K562 (cell line): ENCODE measurements at regions not wholly inside any gene's neighbourhood (a gene's known extent, or its start where the extent isn't known, plus 50 kb on each side); places are given as distances from the start of the nearest gene placed in this dataset.

ENCODE experiments used
- ATAC-seq: fragments of 200-7000 bp; cut with Tn5 transposase; 3 replicates; pipeline ENCODE4 v1.9.1; 2020; ENCODE audit warnings: moderate library complexity
- BruUV-seq: library from RNA; stranded (reverse); fragments of 400-500 nt; replicated peaks from 2 replicates; lab custom pipeline; 2021; lab: Mats Ljungman, UMichigan
- CTCF ChIA-PET: fragments of 300-600 bp; formaldehyde crosslinking; extraction: SDS; loops from one replicate; lab custom pipeline; 2021; ENCODE audit warnings: low intra/inter-chr PET ratio; lab: Yijun Ruan, JAX
- POLR2A ChIA-PET: fragments of 300-600, 350-650 bp; sonication (Branson Sonifier 250); formaldehyde crosslinking; extraction: SDS; loops from one replicate; lab custom pipeline; 2021; ENCODE audit warnings: antibody characterized with exemption, inconsistent platforms; lab: Yijun Ruan, JAX
- DNase-seq, 4 experiments: peaks; one replicate each; pipeline versions ENCODE4 v3.0.0 to v3.0.0-alpha.2; 2011 to 2018; ENCODE audit warnings: low spot score in 3 of 4, mixed read lengths in 3 of 4; ENCODE audit errors: extremely low read depth in 1 of 4
- FAIRE-seq: peaks from 2 replicates; lab custom pipeline; 2011; peaks lifted over from hg19 to GRCh38; lab: Jason Lieb, UNC
- H2AFZ ChIP-seq: 2 replicates; pipeline ENCODE4 v1.6.0; 2011; ENCODE audit warnings: low read depth, low read length, control low read depth, inconsistent platforms
- H3K27ac ChIP-seq: fragments of 200-600 bp; 3 replicates; pipeline ENCODE4 v1.8.0; 2011; ENCODE audit warnings: low read depth, mild to moderate bottlenecking, control low read depth, inconsistent platforms, low read length, moderate library complexity, mixed read lengths; ENCODE audit errors: extremely low read depth
- H3K27me3 ChIP-seq, 2 experiments: fragments of 300-600 bp in 1 of 2; 2 replicates in 1 of 2; 3 replicates in 1 of 2; pipeline versions ENCODE4 v1.6.0 to v1.8.0; 2011; ENCODE audit warnings: inconsistent platforms in 2 of 2, low read length in 2 of 2, mild to moderate bottlenecking in 1 of 2, mixed read lengths in 1 of 2, moderate library complexity in 1 of 2; ENCODE audit not compliant: control insufficient read depth in 2 of 2, insufficient read depth in 2 of 2
- H3K36me3 ChIP-seq: fragments of 300-600 bp; 3 replicates; pipeline ENCODE4 v1.8.0; 2011; ENCODE audit warnings: mild to moderate bottlenecking, low read length, inconsistent platforms; ENCODE audit not compliant: control insufficient read depth, insufficient read depth
- H3K4me1 ChIP-seq, 2 experiments: fragments of 200-600 bp in 1 of 2; replicated peaks in 1 of 2; 2 replicates in 1 of 2; 3 replicates in 1 of 2; pipeline versions ENCODE4 v1.5.1 to v1.8.0; 2011; ENCODE audit warnings: inconsistent platforms in 2 of 2, low read length in 2 of 2, mild to moderate bottlenecking in 1 of 2, mixed read lengths in 1 of 2, moderate library complexity in 1 of 2; ENCODE audit not compliant: control insufficient read depth in 2 of 2, insufficient read depth in 2 of 2
- H3K4me2 ChIP-seq: 2 replicates; pipeline ENCODE4 v1.6.1; 2011; ENCODE audit warnings: low read length, control low read depth, inconsistent platforms, mixed read lengths; ENCODE audit not compliant: insufficient read depth
- H3K4me3 ChIP-seq: fragments of 200-600 bp; sonication (generic), shearing (Covaris generic); 2 replicates; pipeline ENCODE4 v1.5.1; 2016; ENCODE audit warnings: control low read depth, inconsistent platforms
- H3K79me2 ChIP-seq: fragments of 200-600 bp; 3 replicates; pipeline ENCODE4 v1.8.0; 2011; ENCODE audit warnings: low read length, inconsistent platforms; ENCODE audit not compliant: control insufficient read depth, insufficient read depth
- H3K9ac ChIP-seq, 2 experiments: 2 replicates each; pipeline versions ENCODE4 v1.6.0 to v1.6.1; 2011; ENCODE audit warnings: low read depth in 2 of 2, low read length in 2 of 2, control low read depth in 1 of 2, inconsistent platforms in 1 of 2, mild to moderate bottlenecking in 1 of 2, mixed read lengths in 1 of 2; ENCODE audit not compliant: insufficient read depth in 1 of 2
- H3K9me1 ChIP-seq: one replicate; pipeline ENCODE4 v1.6.0; 2011; ENCODE audit warnings: inconsistent platforms, mild to moderate bottlenecking, low read length, moderate library complexity; ENCODE audit not compliant: control insufficient read depth, insufficient read depth
- H3K9me3 ChIP-seq: replicated peaks from 2 replicates; pipeline ENCODE4 v1.5.1; 2011; ENCODE audit warnings: low read depth, low read length, inconsistent platforms; ENCODE audit not compliant: control insufficient read depth, insufficient read depth
- H4K20me1 ChIP-seq: replicated peaks from 2 replicates; pipeline ENCODE4 v1.6.1; 2011; ENCODE audit warnings: low read length, inconsistent platforms, mixed read lengths; ENCODE audit not compliant: control insufficient read depth, insufficient read depth
- DACH1 ChIP-seq: fragments of 450-650 bp; IDR thresholded peaks from 2 replicates; pipeline ENCODE4 v1.6.1; 2018; ENCODE audit not compliant: partially characterized antibody
- ELK3 ChIP-seq: fragments of 450-650 bp; formaldehyde crosslinking; IDR thresholded peaks from 2 replicates; pipeline ENCODE4 v1.4.0; 2020; ENCODE audit warnings: mild to moderate bottlenecking
- HIVEP1 ChIP-seq: fragments of 250-450 bp; sonication (Bioruptor Pico); IDR thresholded peaks from 2 replicates; pipeline ENCODE4 v1.4.0; 2020; ENCODE audit warnings: mild to moderate bottlenecking
- IRF1 ChIP-seq: sonication (generic); formaldehyde crosslinking; IDR thresholded peaks from 2 replicates; pipeline ENCODE4 v1.8.0; 2022; ENCODE audit warnings: missing genetic modification reagents, mild to moderate bottlenecking, borderline replicate concordance
- MYBL2 ChIP-seq, 2 experiments: fragments of 450-650 bp in 1 of 2; sonication (generic) in 1 of 2; formaldehyde crosslinking in 1 of 2; IDR thresholded peaks; 2 replicates each; pipeline versions ENCODE4 v1.6.1 to v1.8.1; 2017 to 2022; ENCODE audit warnings: borderline replicate concordance in 1 of 2, inconsistent platforms in 1 of 2, low read depth in 1 of 2, mild to moderate bottlenecking in 1 of 2, missing genetic modification reagents in 1 of 2, moderate library complexity in 1 of 2
- ZFP36 ChIP-seq: fragments of 150-350 bp; IDR thresholded peaks from 2 replicates; pipeline ENCODE4 v1.6.1; 2018; ENCODE audit warnings: low read length, low read depth; ENCODE audit not compliant: partially characterized antibody
- WGBS: fragments of 100-300 bp; shearing (Covaris generic); methylation state at CpG from one replicate; pipeline ENCODE4 v1.1.6; 2016; ENCODE audit warnings: low coverage, mixed read lengths; ENCODE audit not compliant: insufficient coverage; ENCODE audit errors: missing lambda C conversion rate; 5-methylcytosine and 5-hydroxymethylcytosine counted together
- in situ Hi-C: fragments of 300-500 bp; cut with MboI; formaldehyde crosslinking; loops from 4 replicates; pipeline ENCODE4 v1.15.0; 2018; ENCODE audit warnings: inconsistent platforms, mixed read lengths
- intact Hi-C: fragments of 100-400 bp; cut with micrococcal nuclease; formaldehyde crosslinking; loops from 2 replicates; pipeline ENCODE4 v1.14.2; 2022
- TF ChIP-seq, protein P1 (sequence below), 2 experiments: fragments of 450-650 bp; conservative IDR thresholded peaks; 2 replicates each; pipeline ENCODE4 v1.6.1; 2017; ENCODE audit warnings: mild to moderate bottlenecking in 2 of 2, moderate library complexity in 2 of 2

DNA sequence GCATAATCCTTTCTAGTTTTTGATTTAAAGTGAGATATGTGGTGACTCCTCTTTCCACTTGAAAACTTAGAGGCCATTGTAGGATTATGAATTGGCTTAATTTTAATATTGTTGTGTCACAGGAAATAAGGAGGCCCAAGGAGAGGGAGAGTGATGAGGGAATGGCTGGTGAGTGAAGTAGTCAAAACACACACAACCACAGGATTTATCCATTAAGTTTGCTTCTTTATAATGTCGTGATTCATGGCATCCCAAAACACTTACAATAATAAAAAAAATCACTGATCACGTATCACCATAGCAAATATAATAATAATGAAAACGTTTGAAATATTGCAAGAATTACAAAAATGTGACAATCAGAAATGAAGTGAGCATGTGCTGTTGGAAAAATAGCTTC is 1215.5 kb upstream of the LRRTM3 start:
- ATAC-seq: no peak
- no peak for FAIRE-seq

More for the DNA sequence above, 1215.5 kb upstream of the LRRTM3 start:
- Histone ChIP-seq H3K9me3 (no peaks in the 10 kb centered on the region), H2AFZ (no peak overlapping the region), H3K4me2 (no peak overlapping the region), H3K9ac (no peak overlapping the region), H3K79me2 (no peaks in the 10 kb centered on the region), H3K9me1 (no peaks in the 10 kb centered on the region), H3K4me3 (no peak overlapping the region), H3K27ac (no peak overlapping the region), H4K20me1 (no peaks in the 10 kb centered on the region), H3K4me1 (no peaks in the 10 kb centered on the region), H3K36me3 (no peaks in the 10 kb centered on the region), H3K27me3 (no peaks in the 10 kb centered on the region)
- no TSS peak for BruUV-seq
- CTCF ChIA-PET: no interaction called here
- DNase-seq: no peak
- intact Hi-C loops: no loop called here
- POLR2A ChIA-PET: no interaction called here
- TF ChIP-seq IRF1 (CRISPR knock-in tag): no peak
- no peak for TF ChIP-seq ELK3 (CRISPR knock-in tag)
- TF ChIP-seq ZFP36: no peak
- TF ChIP-seq, protein P1, sequence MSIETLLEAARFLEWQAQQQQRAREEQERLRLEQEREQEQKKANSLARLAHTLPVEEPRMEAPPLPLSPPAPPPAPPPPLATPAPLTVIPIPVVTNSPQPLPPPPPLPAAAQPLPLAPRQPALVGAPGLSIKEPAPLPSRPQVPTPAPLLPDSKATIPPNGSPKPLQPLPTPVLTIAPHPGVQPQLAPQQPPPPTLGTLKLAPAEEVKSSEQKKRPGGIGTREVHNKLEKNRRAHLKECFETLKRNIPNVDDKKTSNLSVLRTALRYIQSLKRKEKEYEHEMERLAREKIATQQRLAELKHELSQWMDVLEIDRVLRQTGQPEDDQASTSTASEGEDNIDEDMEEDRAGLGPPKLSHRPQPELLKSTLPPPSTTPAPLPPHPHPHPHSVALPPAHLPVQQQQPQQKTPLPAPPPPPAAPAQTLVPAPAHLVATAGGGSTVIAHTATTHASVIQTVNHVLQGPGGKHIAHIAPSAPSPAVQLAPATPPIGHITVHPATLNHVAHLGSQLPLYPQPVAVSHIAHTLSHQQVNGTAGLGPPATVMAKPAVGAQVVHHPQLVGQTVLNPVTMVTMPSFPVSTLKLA (conservative IDR thresholded peaks at IDR 0.05): no peak
- no peak for TF ChIP-seq MYBL2 (IDR thresholded peaks at IDR 0.05; ENCODE audit: low read depth)
- no peak for TF ChIP-seq MYBL2 (CRISPR knock-in tag; IDR thresholded peaks at IDR 0.05; ENCODE audit: borderline replicate concordance)
- no peak for TF ChIP-seq DACH1
- no peak for TF ChIP-seq HIVEP1
- in situ Hi-C loops: no loop called here
- WGBS: 0% methylated on average over 3 of the region's 3 CpGs
